Gastroesophageal sphincter (tissue), 3 donors: ENCODE measurements at regions not wholly inside any gene's neighbourhood (a gene's known extent, or its start where the extent isn't known, plus 50 kb on each side); places are given as distances from the start of the nearest gene placed in this dataset.

Source experiments
- EP300 ChIP-seq: sonication (generic); formaldehyde crosslinking; IDR thresholded peaks from one replicate; pipeline ENCODE4 v1.6.1; 2017; ENCODE audit warnings: antibody characterized with exemption, mild to moderate bottlenecking
- POLR2A ChIP-seq, 2 donors: fragments of 450-650 bp; IDR thresholded peaks; one replicate each; pipeline ENCODE4 v1.6.1; 2017; ENCODE audit warnings: antibody characterized with exemption in 2 of 2, mild to moderate bottlenecking in 2 of 2, moderate library complexity in 1 of 2
- POLR2AphosphoS5 ChIP-seq: sonication (generic); formaldehyde crosslinking; IDR thresholded peaks from one replicate; pipeline ENCODE4 v1.6.1; 2017; ENCODE audit warnings: antibody characterized with exemption
- TF ChIP-seq, protein P1 (sequence below), 4 experiments: fragments of 200-600 bp in 2 of 4; fragments of 450-650 bp in 2 of 4; sonication (generic) in 1 of 4; IDR thresholded peaks; one replicate each; pipeline ENCODE4 v1.5.1; 2017 to 2019; ENCODE audit warnings: antibody characterized with exemption in 4 of 4, mild to moderate bottlenecking in 2 of 4, moderate library complexity in 2 of 4

DNA sequence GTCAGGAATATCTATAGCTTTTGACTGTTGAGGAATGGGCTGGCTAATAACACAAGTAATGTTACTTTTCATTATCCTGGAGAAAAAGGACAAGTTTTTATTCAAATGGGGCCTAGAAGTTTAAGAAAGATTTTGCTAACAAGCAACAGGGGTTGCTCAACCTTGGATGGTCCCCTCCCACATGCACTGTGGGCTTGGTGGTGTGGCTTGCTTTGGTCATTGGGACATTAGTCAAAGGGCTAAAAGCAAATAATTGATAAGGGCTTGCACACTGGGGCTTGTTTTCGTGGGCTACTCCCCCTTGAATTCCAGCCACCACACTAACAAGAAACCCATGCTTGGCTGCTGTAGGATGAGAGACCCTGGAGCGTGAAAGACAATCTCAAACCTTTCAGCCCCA is 127.6 kb downstream of the JCAD start:
- TF ChIP-seq, protein P1, sequence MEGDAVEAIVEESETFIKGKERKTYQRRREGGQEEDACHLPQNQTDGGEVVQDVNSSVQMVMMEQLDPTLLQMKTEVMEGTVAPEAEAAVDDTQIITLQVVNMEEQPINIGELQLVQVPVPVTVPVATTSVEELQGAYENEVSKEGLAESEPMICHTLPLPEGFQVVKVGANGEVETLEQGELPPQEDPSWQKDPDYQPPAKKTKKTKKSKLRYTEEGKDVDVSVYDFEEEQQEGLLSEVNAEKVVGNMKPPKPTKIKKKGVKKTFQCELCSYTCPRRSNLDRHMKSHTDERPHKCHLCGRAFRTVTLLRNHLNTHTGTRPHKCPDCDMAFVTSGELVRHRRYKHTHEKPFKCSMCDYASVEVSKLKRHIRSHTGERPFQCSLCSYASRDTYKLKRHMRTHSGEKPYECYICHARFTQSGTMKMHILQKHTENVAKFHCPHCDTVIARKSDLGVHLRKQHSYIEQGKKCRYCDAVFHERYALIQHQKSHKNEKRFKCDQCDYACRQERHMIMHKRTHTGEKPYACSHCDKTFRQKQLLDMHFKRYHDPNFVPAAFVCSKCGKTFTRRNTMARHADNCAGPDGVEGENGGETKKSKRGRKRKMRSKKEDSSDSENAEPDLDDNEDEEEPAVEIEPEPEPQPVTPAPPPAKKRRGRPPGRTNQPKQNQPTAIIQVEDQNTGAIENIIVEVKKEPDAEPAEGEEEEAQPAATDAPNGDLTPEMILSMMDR (IDR thresholded peaks at IDR 0.05) = no peak
- TF ChIP-seq EP300 (no peak), POLR2A (IDR thresholded peaks at IDR 0.05) (no peak), POLR2AphosphoS5 (no peak)
